Gastroesophageal sphincter (tissue), 3 donors: ENCODE measurements at regions not wholly inside any gene's neighbourhood (a gene's known extent, or its start where the extent isn't known, plus 50 kb on each side); places are given as distances from the start of the nearest gene placed in this dataset.

Experiments used
- EP300 ChIP-seq: sonication (generic); formaldehyde crosslinking; IDR thresholded peaks from one replicate; pipeline ENCODE4 v1.6.1; 2017; ENCODE audit warnings: antibody characterized with exemption, mild to moderate bottlenecking
- POLR2A ChIP-seq, 2 donors: fragments of 450-650 bp; IDR thresholded peaks; one replicate each; pipeline ENCODE4 v1.6.1; 2017; ENCODE audit warnings: antibody characterized with exemption in 2 of 2, mild to moderate bottlenecking in 2 of 2, moderate library complexity in 1 of 2
- POLR2AphosphoS5 ChIP-seq: sonication (generic); formaldehyde crosslinking; IDR thresholded peaks from one replicate; pipeline ENCODE4 v1.6.1; 2017; ENCODE audit warnings: antibody characterized with exemption
- TF ChIP-seq, protein P1 (sequence below), 4 experiments: fragments of 200-600 bp in 2 of 4; fragments of 450-650 bp in 2 of 4; sonication (generic) in 1 of 4; IDR thresholded peaks; one replicate each; pipeline ENCODE4 v1.5.1; 2017 to 2019; ENCODE audit warnings: antibody characterized with exemption in 4 of 4, mild to moderate bottlenecking in 2 of 4, moderate library complexity in 2 of 4

DNA sequence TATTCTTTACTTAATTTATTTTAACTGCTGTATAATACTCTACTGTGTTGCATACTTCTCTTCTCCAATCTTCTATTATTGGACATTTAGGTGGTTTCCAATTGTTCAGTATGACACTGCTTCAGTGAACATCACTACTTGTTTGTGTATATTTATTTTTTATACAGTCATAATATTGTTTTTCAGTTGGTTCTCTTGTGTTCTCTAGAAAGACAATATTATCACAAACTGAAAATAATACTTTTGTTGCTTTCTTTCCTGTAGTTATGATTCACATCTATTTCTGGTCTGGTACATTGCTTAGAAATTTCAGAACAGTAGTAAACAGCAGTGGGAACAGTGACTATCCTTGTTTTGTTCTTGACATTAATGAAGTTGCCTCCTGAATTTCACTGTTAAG is 62.8 kb upstream of the GTSF1L start:
- no peak for TF ChIP-seq POLR2A (IDR thresholded peaks at IDR 0.05)
- TF ChIP-seq, protein P1, sequence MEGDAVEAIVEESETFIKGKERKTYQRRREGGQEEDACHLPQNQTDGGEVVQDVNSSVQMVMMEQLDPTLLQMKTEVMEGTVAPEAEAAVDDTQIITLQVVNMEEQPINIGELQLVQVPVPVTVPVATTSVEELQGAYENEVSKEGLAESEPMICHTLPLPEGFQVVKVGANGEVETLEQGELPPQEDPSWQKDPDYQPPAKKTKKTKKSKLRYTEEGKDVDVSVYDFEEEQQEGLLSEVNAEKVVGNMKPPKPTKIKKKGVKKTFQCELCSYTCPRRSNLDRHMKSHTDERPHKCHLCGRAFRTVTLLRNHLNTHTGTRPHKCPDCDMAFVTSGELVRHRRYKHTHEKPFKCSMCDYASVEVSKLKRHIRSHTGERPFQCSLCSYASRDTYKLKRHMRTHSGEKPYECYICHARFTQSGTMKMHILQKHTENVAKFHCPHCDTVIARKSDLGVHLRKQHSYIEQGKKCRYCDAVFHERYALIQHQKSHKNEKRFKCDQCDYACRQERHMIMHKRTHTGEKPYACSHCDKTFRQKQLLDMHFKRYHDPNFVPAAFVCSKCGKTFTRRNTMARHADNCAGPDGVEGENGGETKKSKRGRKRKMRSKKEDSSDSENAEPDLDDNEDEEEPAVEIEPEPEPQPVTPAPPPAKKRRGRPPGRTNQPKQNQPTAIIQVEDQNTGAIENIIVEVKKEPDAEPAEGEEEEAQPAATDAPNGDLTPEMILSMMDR (IDR thresholded peaks at IDR 0.05) = no peak
- TF ChIP-seq POLR2AphosphoS5 = no peak
- TF ChIP-seq EP300 = no peak
